CD4-positive, alpha-beta memory T cell (primary cell): ENCODE measurements at regions not wholly inside any gene's neighbourhood (a gene's known extent, or its start where the extent isn't known, plus 50 kb on each side); places are given as distances from the start of the nearest gene placed in this dataset.
"Not testable (repeated sequence)": the region's sequence is repeated elsewhere in the genome, so short reads cannot be mapped to it uniquely, and the experiment has no call there.

Experiments
- CTCF ChIA-PET: fragments of 350-600 bp; sonication (Branson Sonifier 250); formaldehyde crosslinking; loops from one replicate; lab custom pipeline; 2021; ENCODE audit warnings: inconsistent platforms; ENCODE audit not compliant: partially characterized antibody; lab: Charles Lee
- POLR2A ChIA-PET: fragments of 350-600 bp; sonication (Branson Sonifier 250); formaldehyde crosslinking; loops from one replicate; lab custom pipeline; 2021; ENCODE audit not compliant: partially characterized antibody; lab: Charles Lee
- DNase-seq, 5 donors: peaks; one replicate each; pipeline versions ENCODE4 v3.0.0 to v3.0.0-alpha.2; 2020 to 2022; ENCODE audit warnings: mixed read lengths in 1 of 5
- H3K27ac ChIP-seq: one replicate; pipeline ENCODE4 v1.7.0; 2013; ENCODE audit warnings: low read depth, low read length
- H3K27me3 ChIP-seq: 2 replicates; pipeline ENCODE4 v1.7.0; 2013; ENCODE audit warnings: mild to moderate bottlenecking, low read length, moderate library complexity; ENCODE audit not compliant: insufficient read depth
- H3K36me3 ChIP-seq: 2 replicates; pipeline ENCODE4 v1.7.0; 2013; ENCODE audit warnings: mild to moderate bottlenecking, low read length, moderate library complexity; ENCODE audit not compliant: insufficient read depth
- H3K4me1 ChIP-seq: 2 replicates; pipeline ENCODE4 v1.7.0; 2013; ENCODE audit warnings: mild to moderate bottlenecking, low read length, moderate library complexity; ENCODE audit not compliant: insufficient read depth
- H3K4me3 ChIP-seq, 2 donors: one replicate each; pipeline ENCODE4 v1.7.0; 2013; ENCODE audit warnings: low read length in 2 of 2, mild to moderate bottlenecking in 1 of 2
- H3K9me3 ChIP-seq, 2 donors: one replicate each; pipeline ENCODE4 v1.7.0; 2013; ENCODE audit warnings: low read length in 2 of 2, control low read depth in 1 of 2; ENCODE audit not compliant: control insufficient read depth in 1 of 2
- H3K27ac Mint-ChIP-seq, 7 donors: one replicate each; pipeline ENCODE4 v1.8.0; 2020 to 2021; ENCODE audit warnings: mixed read lengths in 7 of 7, mild to moderate bottlenecking in 6 of 7, inconsistent platforms in 3 of 7, moderate library complexity in 3 of 7
- H3K27me3 Mint-ChIP-seq, 2 donors: one replicate each; pipeline ENCODE4 v1.8.0; 2020 to 2021; ENCODE audit warnings: mixed read lengths in 2 of 2
- H3K36me3 Mint-ChIP-seq, 2 donors: one replicate each; pipeline ENCODE4 v1.8.0; 2020 to 2021; ENCODE audit warnings: mixed read lengths in 2 of 2, inconsistent platforms in 1 of 2, mild to moderate bottlenecking in 1 of 2
- H3K4me1 Mint-ChIP-seq, 4 donors: one replicate each; pipeline ENCODE4 v1.8.0; 2020 to 2021; ENCODE audit warnings: mixed read lengths in 4 of 4, mild to moderate bottlenecking in 1 of 4
- H3K4me3 Mint-ChIP-seq, 8 donors: one replicate each; pipeline ENCODE4 v1.8.0; 2020 to 2021; ENCODE audit warnings: mixed read lengths in 8 of 8, mild to moderate bottlenecking in 7 of 8, moderate library complexity in 6 of 8, inconsistent platforms in 3 of 8
- H3K9me3 Mint-ChIP-seq, 8 donors: one replicate each; pipeline ENCODE4 v1.8.0; 2020 to 2021; ENCODE audit warnings: mixed read lengths in 8 of 8, mild to moderate bottlenecking in 5 of 8, inconsistent platforms in 3 of 8, moderate library complexity in 1 of 8
- intact Hi-C: fragments of 100-400 bp; cut with micrococcal nuclease; formaldehyde crosslinking; loops from one replicate; pipeline ENCODE4 v1.15.1; 2023

DNA sequence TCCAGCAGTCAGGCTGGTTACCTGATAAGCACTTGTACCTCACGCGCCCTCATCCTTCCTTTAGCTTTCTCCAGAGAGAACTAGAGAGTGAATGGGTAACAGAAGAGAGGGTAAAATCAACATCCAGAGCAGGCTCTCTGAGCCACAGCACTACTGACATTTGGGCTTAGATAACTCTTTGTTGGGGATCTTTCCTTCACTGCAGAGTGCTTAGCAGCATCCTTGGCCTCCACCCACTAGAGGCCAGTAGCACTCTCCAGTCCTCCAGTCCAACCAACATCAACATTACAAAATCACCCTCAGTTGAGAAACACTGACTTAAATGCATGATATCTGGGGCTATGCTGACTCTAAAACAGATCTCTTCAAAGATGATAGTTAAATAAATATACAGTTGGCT is 220.7 kb downstream of the TACR3 start:
- no peak overlapping the region for H3K27ac ChIP-seq
- POLR2A ChIA-PET = no interaction called here
- CTCF ChIA-PET = no interaction called here

DNA sequence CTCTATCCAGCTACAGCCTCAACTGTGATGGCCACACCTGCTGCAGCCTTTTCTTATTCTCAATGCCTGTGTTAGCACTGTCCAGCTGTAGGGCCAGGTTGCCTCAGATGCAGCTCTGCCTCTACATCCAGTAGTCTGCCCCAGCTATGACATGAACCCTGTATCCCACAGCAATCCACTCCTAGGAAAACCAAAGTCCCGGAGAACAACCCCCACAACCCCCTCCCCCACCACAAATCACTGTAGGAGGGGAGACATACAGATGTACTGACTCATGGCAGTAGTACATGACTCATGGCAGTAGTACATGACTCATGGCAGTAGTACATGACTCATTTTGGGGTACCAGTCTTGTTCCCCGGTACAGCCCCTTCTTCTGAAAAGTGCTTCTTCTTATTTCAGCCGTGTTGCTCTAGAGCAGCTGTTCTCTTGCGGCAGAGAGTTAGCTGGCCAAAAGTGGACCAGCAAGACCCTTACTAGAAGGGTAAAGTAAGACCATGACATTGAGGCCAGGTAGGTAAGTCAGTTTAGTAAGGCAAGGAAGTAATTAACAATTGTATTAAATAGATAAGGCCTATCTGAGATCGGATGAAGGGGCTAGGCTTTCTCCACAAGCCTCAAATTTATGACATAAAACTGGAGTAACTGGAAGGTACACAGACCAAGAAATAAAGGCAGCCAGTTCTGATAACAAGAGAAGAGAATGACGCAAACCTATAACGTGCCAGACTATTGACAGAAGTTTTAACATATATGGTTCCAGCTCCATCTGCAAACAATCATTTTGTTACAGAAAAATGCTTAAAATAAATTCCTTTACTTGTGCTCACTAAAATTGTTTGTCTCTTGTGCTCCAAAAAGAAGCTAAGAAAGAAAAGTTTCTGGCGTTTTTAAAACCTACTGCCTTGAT is 221.4 kb downstream of the TACR3 start:
- no peak overlapping the region for H3K27ac ChIP-seq

More for the DNA sequence above, 220.7 kb downstream of the TACR3 start:
- H3K27me3 ChIP-seq = no peaks in the 10 kb centered on the region
- Mint-ChIP-seq H3K27me3 (peaks cover 0 to 2% of the 10 kb centered on the region in 2 donors), H3K36me3 (no peaks in the 10 kb centered on the region), H3K27ac (no peak overlapping the region), H3K4me3 (no peak overlapping the region), H3K9me3 (peaks cover 0 to 2% (median 0%) of the 10 kb centered on the region in 8 donors), H3K4me1 (no peaks in the 10 kb centered on the region)
- no peaks in the 10 kb centered on the region for H3K4me1 ChIP-seq
- intact Hi-C loops = no loop called here
- no peaks in the 10 kb centered on the region for H3K9me3 ChIP-seq
- no peak for DNase-seq
- H3K36me3 ChIP-seq = no peaks in the 10 kb centered on the region
- no peak overlapping the region for H3K4me3 ChIP-seq

DNA sequence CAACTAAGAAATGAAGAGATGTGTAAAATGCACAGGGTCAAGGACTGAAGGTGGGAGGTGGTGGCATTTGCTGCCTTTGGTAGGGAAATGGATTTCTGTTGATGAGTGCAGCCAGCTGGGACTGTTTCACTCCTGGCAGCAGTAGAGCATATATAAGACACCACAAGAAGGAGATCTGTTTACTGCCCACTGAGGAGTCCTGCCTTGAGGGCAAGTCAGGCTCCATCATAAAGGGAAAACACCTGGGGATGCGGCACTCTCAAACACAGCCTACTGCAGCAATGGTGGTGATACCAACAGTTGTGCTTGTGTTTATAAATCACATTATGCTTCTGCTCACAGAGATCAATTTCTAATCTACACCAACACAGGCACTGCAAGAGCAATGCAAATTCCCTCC is 222.1 kb downstream of the TACR3 start:
- DNase-seq = no peak
- H3K27me3 Mint-ChIP-seq = peaks cover 0 to 2% of the 10 kb centered on the region in 2 donors
- no peaks in the 10 kb centered on the region for H3K9me3 ChIP-seq
- no peak overlapping the region for H3K4me3 Mint-ChIP-seq
- no peaks in the 10 kb centered on the region for H3K4me1 ChIP-seq
- H3K4me1 Mint-ChIP-seq = no peaks in the 10 kb centered on the region
- no peaks in the 10 kb centered on the region for H3K27me3 ChIP-seq
- H3K4me3 ChIP-seq = no peak overlapping the region
- H3K27ac Mint-ChIP-seq = no peak overlapping the region
- H3K36me3 Mint-ChIP-seq = no peaks in the 10 kb centered on the region
- no peaks in the 10 kb centered on the region for H3K36me3 ChIP-seq
- CTCF ChIA-PET = no interaction called here
- no peaks in the 10 kb centered on the region for H3K9me3 Mint-ChIP-seq
- POLR2A ChIA-PET = no interaction called here
- H3K27ac ChIP-seq = no peak overlapping the region
- intact Hi-C loops = no loop called here

More for the DNA sequence above, 221.4 kb downstream of the TACR3 start:
- ChIA-PET POLR2A (no interaction called here), CTCF (no interaction called here)
- peaks cover 0 to under 1% (median 0%) of the 10 kb centered on the region in 8 donors for H3K9me3 Mint-ChIP-seq
- H3K27ac Mint-ChIP-seq = no peak overlapping the region
- peaks cover 0 to 2% of the 10 kb centered on the region in 2 donors for H3K27me3 Mint-ChIP-seq
- no peaks in the 10 kb centered on the region for H3K4me1 ChIP-seq
- no peaks in the 10 kb centered on the region for H3K36me3 ChIP-seq
- H3K27me3 ChIP-seq = no peaks in the 10 kb centered on the region
- no peaks in the 10 kb centered on the region for H3K4me1 Mint-ChIP-seq
- no peak overlapping the region for H3K4me3 Mint-ChIP-seq
- H3K9me3 ChIP-seq = no peaks in the 10 kb centered on the region
- no peak overlapping the region for H3K4me3 ChIP-seq
- no peak for DNase-seq
- no peaks in the 10 kb centered on the region for H3K36me3 Mint-ChIP-seq
- intact Hi-C loops = no loop called here

DNA sequence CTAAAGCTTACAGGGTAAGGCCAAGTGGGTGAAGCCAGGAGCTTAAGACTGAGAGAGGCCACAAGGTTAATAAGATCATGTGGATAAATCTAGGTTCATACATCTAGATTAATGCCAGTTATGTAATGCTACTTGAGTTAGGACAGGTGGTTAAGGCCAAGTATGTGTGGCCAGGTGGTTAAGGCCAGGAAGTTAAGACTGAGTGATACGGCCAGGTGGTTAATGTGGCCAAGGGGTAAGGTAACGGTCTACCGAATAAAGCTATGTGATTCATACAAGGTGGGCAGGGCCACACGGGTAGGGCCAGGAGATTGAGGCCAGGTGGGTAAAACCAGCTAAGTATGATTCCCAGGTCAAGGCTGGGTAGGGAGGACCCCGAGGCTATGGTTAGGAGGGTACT is 223.0 kb downstream of the TACR3 start:
- Histone ChIP-seq H3K27me3 (no peaks in the 10 kb centered on the region), H3K4me3 (no peak overlapping the region), H3K27ac (no peak overlapping the region), H3K4me1 (no peaks in the 10 kb centered on the region), H3K9me3 (no peaks in the 10 kb centered on the region), H3K36me3 (no peaks in the 10 kb centered on the region)
- no peaks in the 10 kb centered on the region for H3K4me1 Mint-ChIP-seq
- H3K36me3 Mint-ChIP-seq = no peaks in the 10 kb centered on the region
- no peak overlapping the region for H3K4me3 Mint-ChIP-seq
- POLR2A ChIA-PET = no interaction called here
- DNase-seq = no peak
- H3K27me3 Mint-ChIP-seq = no peaks in the 10 kb centered on the region
- CTCF ChIA-PET = no interaction called here
- H3K9me3 Mint-ChIP-seq = no peaks in the 10 kb centered on the region
- intact Hi-C loops = no loop called here
- H3K27ac Mint-ChIP-seq = no peak overlapping the region

DNA sequence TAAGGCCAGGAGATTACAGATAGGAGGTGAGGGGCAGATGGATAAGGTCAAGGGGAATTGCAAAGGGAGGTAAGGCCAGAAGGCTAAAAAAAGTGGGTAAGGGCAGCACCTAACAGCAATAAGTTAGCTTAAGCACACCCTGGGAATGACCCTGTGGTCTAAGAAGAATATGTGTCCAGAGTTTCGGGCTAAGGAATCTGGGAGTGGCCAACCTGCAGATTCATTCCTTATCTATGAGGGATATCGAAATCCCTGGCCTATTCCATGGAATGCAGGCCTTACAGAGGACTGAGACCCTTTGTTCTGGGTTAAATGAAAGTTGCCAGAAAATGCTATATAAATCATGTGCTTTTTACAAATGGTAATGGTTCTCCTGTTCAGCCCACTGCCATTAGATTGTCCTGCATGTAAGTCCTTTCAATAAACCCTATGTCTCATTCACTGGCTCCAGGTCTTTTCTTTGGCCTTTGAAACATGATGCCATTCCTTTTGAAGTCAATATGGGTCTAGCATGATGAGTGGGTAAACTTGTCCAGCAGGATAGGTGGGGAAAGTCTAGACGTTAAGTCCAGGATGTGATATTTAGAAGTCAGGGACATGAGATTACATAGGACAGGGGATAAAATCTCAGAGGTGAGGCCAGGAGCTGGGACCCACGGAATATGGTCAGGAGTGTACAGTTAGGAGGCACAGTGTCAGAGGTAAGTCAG is 226.2 kb downstream of the TACR3 start:
- no peaks in the 10 kb centered on the region for H3K4me1 Mint-ChIP-seq
- intact Hi-C loops = no loop called here
- H3K27ac ChIP-seq = no peak overlapping the region
- H3K36me3 Mint-ChIP-seq = no peaks in the 10 kb centered on the region
- no peaks in the 10 kb centered on the region for H3K27me3 Mint-ChIP-seq
- H3K4me1 ChIP-seq = no peaks in the 10 kb centered on the region
- H3K9me3 ChIP-seq = no peaks in the 10 kb centered on the region
- H3K9me3 Mint-ChIP-seq = peaks cover 0 to 3% (median 0%) of the 10 kb centered on the region in 8 donors
- H3K4me3 Mint-ChIP-seq = no peak overlapping the region
- H3K27ac Mint-ChIP-seq = no peak overlapping the region
- H3K36me3 ChIP-seq = no peaks in the 10 kb centered on the region
- H3K27me3 ChIP-seq = no peaks in the 10 kb centered on the region
- ChIA-PET CTCF (no interaction called here), POLR2A (no interaction called here)
- no peak overlapping the region for H3K4me3 ChIP-seq
- no peak for DNase-seq

DNA sequence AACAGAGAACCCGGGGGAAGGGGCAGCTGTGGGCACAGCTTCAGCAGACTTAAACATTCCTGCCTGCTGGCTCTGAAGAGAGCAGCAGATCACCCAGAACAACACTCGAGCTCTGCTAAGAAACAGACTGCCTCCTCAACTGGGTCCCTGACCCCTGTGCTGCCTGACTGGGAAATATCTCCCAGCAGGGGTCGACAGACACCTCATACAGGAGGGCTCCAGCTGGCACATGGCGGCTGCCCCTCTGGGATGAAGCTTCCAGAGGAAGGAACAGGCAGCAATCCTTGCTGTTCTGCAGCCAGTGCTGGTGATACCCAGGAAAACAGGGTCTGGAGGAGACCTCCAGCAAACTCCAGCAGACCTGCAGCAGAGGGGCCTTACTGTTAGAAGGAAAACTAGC is 234.5 kb downstream of the TACR3 start:
- H3K27ac Mint-ChIP-seq, H3K4me1 Mint-ChIP-seq, intact Hi-C loops, H3K36me3 Mint-ChIP-seq, H3K36me3 ChIP-seq, H3K27me3 ChIP-seq, H3K27me3 Mint-ChIP-seq, POLR2A ChIA-PET, H3K27ac ChIP-seq, H3K4me1 ChIP-seq, H3K9me3 Mint-ChIP-seq, H3K9me3 ChIP-seq, DNase-seq, CTCF ChIA-PET, H3K4me3 Mint-ChIP-seq, H3K4me3 ChIP-seq: not testable (repeated sequence)

DNA sequence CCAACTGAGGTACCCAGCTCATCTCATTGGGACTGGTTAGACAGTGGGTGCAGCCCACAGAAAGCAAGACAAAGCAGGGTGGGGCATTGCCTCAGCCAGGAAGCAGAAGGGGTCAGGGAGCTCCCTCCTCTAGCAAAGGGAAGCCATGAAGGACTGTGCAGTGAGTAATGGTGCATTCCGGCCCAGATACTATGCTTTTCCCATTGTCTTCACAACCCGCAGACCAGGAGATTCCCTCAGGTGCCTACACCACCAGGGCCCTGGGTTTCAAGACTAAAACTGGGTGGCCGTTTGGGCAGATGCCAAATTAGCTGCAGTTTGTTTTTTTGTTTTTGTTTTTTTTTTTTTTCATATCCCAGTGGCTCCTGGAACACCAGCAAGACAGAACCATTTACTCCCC is 235.3 kb downstream of the TACR3 start:
- Histone ChIP-seq H3K9me3 (no peaks in the 10 kb centered on the region), H3K4me3 (no peak overlapping the region), H3K4me1 (no peaks in the 10 kb centered on the region), H3K27me3 (no peaks in the 10 kb centered on the region), H3K27ac (no peak overlapping the region), H3K36me3 (no peaks in the 10 kb centered on the region)
- no peak overlapping the region for H3K27ac Mint-ChIP-seq
- H3K4me1 Mint-ChIP-seq = no peaks in the 10 kb centered on the region
- H3K27me3 Mint-ChIP-seq = no peaks in the 10 kb centered on the region
- DNase-seq = no peak
- POLR2A ChIA-PET = no interaction called here
- CTCF ChIA-PET = no interaction called here
- no peak overlapping the region for H3K4me3 Mint-ChIP-seq
- intact Hi-C loops = no loop called here
- peaks cover 0 to 3% (median 0%) of the 10 kb centered on the region in 8 donors for H3K9me3 Mint-ChIP-seq
- H3K36me3 Mint-ChIP-seq = no peaks in the 10 kb centered on the region
